ENCODE measurements at regions not wholly inside any gene's neighbourhood (a gene's known extent, or its start where the extent isn't known, plus 50 kb on each side); places are given as distances from the start of the nearest gene placed in this dataset.
A peak's percentile ranks its signal among the peaks of the same experiment; 100 is the strongest.
"Not testable (repeated sequence)": the region's sequence is repeated elsewhere in the genome, so short reads cannot be mapped to it uniquely, and the experiment has no call there.

DNA sequence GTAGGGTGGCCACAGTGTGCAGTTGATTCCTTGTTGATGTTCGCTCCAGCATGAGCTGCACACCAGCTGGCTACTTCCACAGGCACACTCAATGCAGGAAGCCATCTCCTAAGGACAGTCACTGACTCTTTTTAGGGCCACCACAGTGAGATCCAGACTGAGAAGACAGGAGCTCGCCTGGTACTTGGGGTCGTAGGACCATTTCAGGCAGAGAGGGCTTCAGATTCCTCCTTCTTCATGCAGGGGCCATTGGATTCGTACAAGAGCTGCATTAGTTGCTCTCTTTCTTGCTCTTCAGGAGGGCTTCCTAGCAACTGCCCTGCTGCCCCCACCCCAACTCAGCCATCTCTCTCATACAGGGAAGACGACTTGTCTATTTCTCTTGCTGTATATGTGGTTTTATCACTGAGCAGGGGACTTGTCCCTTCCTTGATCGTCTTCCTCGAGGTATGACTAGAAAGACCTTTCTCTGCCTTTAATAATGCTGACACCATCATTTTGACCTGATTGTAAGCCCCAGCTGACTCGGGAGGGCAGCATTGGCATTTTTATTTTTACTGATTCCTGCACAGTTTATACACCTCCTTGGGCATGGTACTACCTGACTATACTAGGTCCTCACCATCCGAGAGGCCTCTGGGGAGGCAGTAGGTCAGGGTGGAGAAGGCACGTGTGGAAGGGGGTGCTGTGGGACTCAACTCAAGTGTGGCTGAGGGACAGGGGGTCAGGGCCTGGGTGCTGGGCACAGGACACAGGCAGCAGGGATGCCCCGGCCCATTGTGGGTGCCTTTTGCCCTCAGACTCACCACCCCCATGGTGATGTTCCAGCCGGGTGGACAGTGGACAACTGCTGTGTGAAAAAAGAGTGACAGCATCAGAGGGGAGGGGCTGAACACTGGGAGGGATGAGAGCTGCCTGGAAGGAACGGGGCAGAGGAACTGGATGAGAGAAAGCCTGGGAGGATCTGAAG is 136.7 kb upstream of the ZNF746 start:
- H3K9me3 Mint-ChIP-seq = no peaks in the 10 kb centered on the region
- no peak overlapping the region for H3K4me3 Mint-ChIP-seq
- no peaks in the 10 kb centered on the region for H3K27me3 Mint-ChIP-seq (ENCODE audit: low read depth)
- no peaks in the 10 kb centered on the region for H3K36me3 Mint-ChIP-seq (ENCODE audit: low read depth)
- H3K27ac Mint-ChIP-seq = no peak overlapping the region
- no peaks in the 10 kb centered on the region for H3K4me1 Mint-ChIP-seq (ENCODE audit: low read depth)

DNA sequence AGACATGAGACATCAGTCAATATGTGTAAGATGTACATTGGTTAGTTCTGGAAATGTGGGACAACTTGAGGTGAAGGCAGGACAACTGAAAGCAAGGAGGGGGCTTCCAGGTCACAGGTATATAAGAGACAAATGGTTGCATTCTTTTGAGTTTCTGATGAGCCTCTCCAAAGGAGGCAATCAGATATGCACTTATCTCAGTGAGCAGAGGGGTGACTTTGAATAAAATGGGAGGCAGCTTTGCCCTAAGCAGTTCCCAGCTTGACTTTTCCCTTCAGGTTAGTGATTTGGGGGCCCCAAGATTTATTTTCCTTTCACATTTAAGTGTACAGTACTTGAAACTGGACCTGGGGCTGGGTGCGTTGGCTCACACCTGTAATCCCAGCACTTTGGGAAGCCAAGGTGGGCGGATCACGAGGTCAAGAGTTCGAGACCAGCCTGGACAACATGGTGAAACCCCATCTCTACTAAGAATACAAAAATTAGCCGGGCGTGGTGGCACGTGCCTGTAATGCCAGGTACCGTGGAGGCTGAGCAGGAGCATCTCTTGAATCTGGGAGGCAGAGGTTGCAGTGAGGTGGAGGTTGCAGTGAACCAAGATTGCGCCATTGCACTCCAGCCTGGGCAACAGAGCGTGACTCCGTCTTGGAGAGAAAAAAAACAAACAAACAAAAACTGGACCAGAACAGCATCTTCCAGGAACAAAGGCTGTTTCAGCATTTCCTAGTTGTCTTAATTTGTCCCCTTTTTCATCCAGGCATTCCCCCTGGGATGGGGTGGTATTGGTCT is 130.9 kb upstream of the ZNF746 start:
- peaks cover 21% of the 10 kb centered on the region for H3K27me3 Mint-ChIP-seq (ENCODE audit: low read depth)
- not testable (repeated sequence) for H3K36me3 Mint-ChIP-seq (ENCODE audit: low read depth); H3K27ac Mint-ChIP-seq; H3K4me1 Mint-ChIP-seq (ENCODE audit: low read depth); H3K9me3 Mint-ChIP-seq; H3K4me3 Mint-ChIP-seq

DNA sequence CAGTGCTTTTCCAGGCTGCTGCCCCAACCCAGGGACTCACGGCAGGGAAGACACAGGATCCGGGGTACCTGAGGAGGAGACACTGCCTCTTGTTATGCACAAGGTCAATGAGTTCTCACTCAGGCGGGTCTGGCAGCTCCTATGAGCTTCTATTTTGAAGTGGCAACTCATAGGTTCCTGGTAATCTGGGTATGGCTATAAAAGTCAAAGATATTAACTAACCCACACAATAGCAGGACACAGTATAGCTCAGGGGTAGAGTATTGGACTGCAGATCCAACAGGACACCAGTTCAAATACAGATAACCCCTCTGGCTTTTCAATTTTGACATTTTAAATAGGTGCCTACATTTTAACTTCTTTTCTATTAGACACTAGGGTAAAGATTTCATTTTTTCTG is 130.3 kb upstream of the ZNF746 start:
- Mint-ChIP-seq H3K4me1 (ENCODE audit: low read depth) (peaks cover 15% of the 10 kb centered on the region), H3K9me3 (no peaks in the 10 kb centered on the region), H3K27ac (no peak overlapping the region), H3K4me3 (no peak overlapping the region), H3K27me3 (ENCODE audit: low read depth) (peaks cover 21% of the 10 kb centered on the region), H3K36me3 (ENCODE audit: low read depth) (peaks cover 4% of the 10 kb centered on the region)

DNA sequence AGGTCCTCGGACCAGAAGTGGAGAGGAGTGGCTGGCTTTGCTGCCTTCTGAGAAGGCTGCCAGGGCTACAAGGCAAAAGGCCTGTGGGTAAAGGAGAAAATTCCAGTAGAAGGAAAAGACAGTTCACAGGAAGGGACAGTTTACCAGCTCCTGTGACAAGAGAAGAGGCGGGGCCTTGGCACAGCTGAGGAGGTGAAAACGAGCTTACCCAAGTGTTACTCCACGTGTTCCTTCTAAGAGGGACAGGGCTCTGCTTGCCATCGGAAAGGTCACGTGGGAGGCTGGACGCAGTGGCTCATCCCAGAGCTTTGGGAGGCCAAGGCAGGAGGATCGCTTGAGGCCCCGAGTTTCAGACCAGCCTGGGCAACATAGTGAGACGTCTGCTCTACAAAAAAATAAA is 129.4 kb upstream of the ZNF746 start:
- Mint-ChIP-seq H3K36me3 (ENCODE audit: low read depth) (peaks cover 4% of the 10 kb centered on the region), H3K4me3 (no peak overlapping the region), H3K27me3 (ENCODE audit: low read depth) (peaks cover 21% of the 10 kb centered on the region), H3K4me1 (ENCODE audit: low read depth) (peaks cover 24% of the 10 kb centered on the region), H3K9me3 (no peaks in the 10 kb centered on the region), H3K27ac (no peak overlapping the region)

DNA sequence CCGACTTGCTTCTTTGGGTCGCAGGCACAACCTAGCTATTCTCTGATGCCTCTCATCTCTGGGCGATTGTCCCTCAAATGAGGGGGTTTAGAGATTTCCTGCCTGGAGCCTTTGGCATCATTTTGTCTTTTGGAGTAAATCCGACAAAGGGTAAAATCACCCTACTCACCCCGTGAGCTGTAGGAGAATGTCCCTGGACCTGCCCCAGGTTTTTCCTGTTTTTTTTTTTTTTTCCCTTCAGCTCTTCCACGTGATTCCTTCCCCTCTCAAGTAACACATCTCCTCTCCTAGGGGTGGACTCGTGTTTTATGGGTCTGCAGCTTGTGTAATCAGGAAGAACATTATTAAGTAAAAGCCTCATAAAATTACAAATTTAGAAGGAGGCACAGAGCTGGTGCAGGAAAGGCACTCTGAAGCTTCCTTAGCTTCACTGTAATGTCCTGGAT is 128.4 kb upstream of the ZNF746 start:
- no peaks in the 10 kb centered on the region for H3K9me3 Mint-ChIP-seq
- H3K27me3 Mint-ChIP-seq (ENCODE audit: low read depth) = peaks cover 21% of the 10 kb centered on the region
- H3K4me3 Mint-ChIP-seq = no peak overlapping the region
- no peak overlapping the region for H3K27ac Mint-ChIP-seq
- peaks cover 31% of the 10 kb centered on the region for H3K4me1 Mint-ChIP-seq (ENCODE audit: low read depth)
- H3K36me3 Mint-ChIP-seq (ENCODE audit: low read depth) = peaks cover 10% of the 10 kb centered on the region

DNA sequence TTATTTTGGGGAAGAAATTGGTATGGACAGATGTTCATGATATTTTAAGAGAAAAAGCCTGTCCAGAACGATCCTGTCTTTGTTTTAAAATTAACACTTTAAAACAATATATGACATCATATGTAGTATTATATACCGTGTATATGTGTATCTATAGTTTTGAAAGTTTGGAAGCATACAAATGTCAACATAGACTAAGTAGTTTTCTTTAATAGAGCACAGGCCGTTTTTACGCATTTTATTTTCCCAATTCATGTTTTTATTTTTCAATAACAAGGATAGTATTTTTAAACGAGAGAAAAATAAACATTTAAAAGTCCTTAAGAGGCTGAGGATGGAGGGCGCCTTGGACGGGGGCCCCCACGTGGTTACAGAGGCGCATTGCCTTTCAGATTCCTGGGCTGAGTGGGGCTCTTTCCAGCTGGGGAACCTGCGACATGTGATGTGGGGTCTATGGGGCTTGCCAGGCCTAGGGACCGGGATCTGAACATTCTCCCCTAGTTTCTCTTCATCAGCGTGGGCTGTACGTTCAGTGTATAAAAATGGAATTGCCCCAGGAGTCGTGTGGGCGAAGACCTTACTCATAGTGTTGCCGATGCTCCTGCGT is 127.8 kb upstream of the ZNF746 start:
- peak overlapping the region; percentile 92 for H3K4me3 Mint-ChIP-seq
- H3K4me1 Mint-ChIP-seq (ENCODE audit: low read depth) = peaks cover 33% of the 10 kb centered on the region
- peaks cover 15% of the 10 kb centered on the region for H3K36me3 Mint-ChIP-seq (ENCODE audit: low read depth)
- no peaks in the 10 kb centered on the region for H3K9me3 Mint-ChIP-seq
- peaks cover 21% of the 10 kb centered on the region for H3K27me3 Mint-ChIP-seq (ENCODE audit: low read depth)
- H3K27ac Mint-ChIP-seq = peak overlapping the region; percentile 26

DNA sequence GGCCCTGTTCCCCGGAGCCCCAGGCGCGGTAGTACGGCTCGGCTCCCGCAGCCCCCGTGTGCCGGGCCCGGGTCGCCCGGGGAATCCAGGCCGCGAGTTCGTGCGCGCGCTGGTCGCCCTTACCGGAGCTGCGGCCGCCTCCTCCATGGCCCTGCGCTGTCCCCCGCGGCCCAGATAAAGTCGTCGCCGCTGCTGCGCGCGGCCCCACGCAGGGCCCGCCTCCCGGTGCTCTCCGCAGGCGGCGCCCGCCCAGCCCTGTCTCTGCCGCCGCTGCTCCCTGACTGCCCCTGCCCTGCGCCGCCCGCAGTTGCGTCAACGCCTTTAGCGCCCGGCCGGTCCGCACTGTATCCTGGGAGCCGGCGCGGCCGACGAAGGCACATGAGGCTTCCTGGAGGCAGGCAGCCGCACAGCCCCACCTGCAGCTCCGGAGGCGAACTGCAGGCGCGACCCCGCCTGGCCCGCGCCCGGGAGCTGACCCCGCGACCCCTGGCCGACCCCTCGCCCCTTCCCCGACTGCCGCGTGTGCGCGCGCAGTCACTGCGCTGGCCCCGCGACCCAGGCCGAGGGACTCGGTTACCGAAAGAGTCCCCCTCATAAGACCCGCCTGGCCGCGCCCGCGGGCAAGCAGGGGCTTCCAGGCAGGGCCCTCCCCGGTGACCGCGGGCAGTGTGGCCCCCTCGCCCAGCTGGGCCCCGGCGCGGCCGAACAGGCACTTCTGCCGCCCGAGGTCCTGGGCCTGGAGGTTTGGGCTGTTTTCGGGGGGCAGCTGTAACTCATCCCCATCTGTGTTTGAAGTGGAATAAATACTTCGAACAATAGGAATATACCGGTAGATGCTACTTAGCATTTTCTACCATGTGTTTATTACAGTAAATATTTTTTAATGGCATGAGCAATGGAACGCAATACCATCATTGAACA is 127.1 kb upstream of the ZNF746 start:
- Mint-ChIP-seq H3K4me1 (ENCODE audit: low read depth) (peaks cover 35% of the 10 kb centered on the region), H3K27me3 (ENCODE audit: low read depth) (peaks cover 21% of the 10 kb centered on the region), H3K36me3 (ENCODE audit: low read depth) (peaks cover 21% of the 10 kb centered on the region), H3K4me3 (peak overlapping the region; percentile 92), H3K9me3 (no peaks in the 10 kb centered on the region), H3K27ac (peak overlapping the region; percentile 89)

DNA sequence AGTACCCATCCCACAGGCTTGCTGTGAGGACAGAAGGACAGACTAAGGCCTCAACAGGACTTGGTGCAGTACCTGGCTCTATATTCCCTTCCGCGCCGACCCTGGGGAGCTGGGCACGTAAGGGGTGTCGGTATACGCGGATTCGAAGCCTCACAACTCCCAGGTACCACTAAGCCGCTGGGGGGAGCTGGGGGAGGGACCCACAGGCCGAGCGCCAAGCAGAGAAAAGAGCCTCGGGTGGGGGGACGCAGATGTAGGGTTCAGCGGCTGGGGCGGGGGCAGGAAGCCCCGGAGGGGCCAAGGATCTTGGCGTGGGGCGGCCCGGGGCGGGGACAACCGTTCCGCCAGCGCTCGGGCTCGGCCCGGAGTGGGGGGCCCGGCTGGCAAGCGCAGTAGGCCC is 126.4 kb upstream of the ZNF746 start:
- Mint-ChIP-seq H3K27me3 (ENCODE audit: low read depth) (peaks cover 21% of the 10 kb centered on the region), H3K4me3 (peak overlapping the region; percentile 92), H3K27ac (peak overlapping the region; percentile 86), H3K9me3 (no peaks in the 10 kb centered on the region), H3K36me3 (ENCODE audit: low read depth) (peaks cover 28% of the 10 kb centered on the region), H3K4me1 (ENCODE audit: low read depth) (peaks cover 35% of the 10 kb centered on the region)

DNA sequence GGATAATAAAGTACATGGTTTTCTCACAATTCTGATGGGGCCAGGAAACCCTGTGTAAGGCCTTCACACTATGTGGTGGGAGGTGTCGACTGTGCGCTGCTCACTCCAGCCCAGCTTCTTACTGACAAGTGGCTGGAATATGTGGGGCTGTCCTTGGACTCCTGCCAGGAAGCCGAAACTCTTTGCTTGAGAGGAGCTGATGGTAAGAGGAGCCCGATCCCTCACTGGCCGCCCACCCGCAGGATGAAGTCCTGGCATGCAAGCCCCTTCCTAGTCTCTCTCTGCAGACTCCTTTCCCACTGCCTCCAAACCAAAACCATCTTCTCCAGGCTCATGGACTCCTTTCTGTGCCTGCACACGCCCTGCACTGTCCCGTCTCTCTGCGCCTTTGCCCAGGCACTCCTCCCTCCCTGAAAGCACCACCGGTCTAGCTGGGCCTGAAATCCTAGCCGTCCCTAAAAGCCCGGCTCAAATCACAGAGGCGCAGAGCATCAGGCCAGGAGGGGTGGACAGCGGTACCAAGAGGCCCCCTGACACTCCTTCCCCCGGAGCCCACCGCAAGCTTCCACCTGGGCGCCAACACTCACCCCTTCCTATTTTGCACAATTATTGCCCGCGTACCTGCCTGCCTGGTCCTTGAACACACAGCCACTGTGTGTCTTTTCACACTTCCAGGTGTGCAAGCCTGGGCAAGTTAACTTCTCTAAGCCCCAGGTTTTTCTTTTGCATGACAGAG is 125.8 kb upstream of the ZNF746 start:
- Mint-ChIP-seq H3K27me3 (ENCODE audit: low read depth) (peaks cover 21% of the 10 kb centered on the region), H3K36me3 (ENCODE audit: low read depth) (peaks cover 28% of the 10 kb centered on the region), H3K4me1 (ENCODE audit: low read depth) (peaks cover 35% of the 10 kb centered on the region), H3K4me3 (peak overlapping the region; percentile 92), H3K27ac (peak overlapping the region; percentile 86)
- not testable (repeated sequence) for H3K9me3 Mint-ChIP-seq

DNA sequence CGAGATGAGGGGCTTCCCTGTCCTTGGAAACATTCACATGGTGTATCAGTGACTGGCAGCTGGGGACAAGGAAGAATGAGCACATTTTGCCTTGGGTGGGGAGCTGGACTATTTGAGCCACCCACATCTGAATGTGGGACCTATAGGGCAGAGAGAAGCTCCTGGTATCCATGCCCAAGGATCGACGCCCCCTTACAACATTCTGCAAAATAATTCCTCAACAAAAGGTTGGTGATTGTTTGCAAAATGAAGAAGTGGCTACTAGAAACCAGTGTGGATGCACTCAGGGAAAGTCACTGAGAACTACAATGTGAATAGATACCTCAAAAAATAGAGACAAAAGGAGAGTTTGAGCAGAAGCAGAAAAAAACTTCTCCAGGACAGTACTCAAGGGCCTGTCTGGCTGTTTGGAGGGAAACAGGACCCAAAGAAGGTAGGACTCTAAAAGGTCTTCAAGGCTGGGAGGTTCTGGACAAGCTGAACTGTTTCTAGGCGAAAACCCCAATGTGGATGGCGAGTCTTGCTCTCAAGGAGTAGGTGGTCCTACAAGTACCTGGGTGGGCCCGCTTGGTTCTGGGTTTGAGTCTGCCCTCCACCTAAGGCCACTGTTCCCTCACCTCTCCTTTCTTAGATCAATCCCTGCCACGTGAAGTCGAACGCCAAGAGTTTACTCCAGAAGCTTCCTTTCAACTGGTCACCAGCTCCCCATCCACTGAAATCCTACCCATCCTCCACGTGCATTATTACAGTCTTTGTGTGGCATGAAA is 125.0 kb upstream of the ZNF746 start:
- Mint-ChIP-seq H3K4me1 (ENCODE audit: low read depth) (peaks cover 35% of the 10 kb centered on the region), H3K4me3 (peak overlapping the region; percentile 48), H3K9me3 (no peaks in the 10 kb centered on the region), H3K27ac (no peak overlapping the region), H3K27me3 (ENCODE audit: low read depth) (peaks cover 19% of the 10 kb centered on the region), H3K36me3 (ENCODE audit: low read depth) (peaks cover 31% of the 10 kb centered on the region)

DNA sequence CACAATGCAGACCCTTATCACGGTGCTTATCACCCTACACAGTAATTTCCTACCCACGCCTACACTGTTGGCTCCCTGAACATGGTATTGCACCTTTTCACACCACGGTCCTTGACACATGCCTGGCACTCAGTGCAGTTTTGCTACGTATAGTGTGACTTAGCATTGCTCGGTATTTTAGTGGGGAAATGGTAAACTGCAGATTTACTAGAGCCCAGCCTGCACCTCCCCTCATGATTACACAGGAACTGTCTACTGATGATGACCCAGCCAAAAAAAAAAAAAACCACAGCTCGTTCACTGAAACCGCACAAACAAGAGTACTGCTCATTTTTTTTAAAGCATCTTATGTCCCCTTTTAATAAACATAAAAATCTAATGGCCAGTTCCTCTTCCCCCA is 124.2 kb upstream of the ZNF746 start:
- H3K27ac Mint-ChIP-seq = peak overlapping the region; percentile 68
- H3K4me1 Mint-ChIP-seq (ENCODE audit: low read depth) = peaks cover 35% of the 10 kb centered on the region
- no peaks in the 10 kb centered on the region for H3K9me3 Mint-ChIP-seq
- peaks cover 14% of the 10 kb centered on the region for H3K27me3 Mint-ChIP-seq (ENCODE audit: low read depth)
- peak overlapping the region; percentile 48 for H3K4me3 Mint-ChIP-seq
- peaks cover 38% of the 10 kb centered on the region for H3K36me3 Mint-ChIP-seq (ENCODE audit: low read depth)

DNA sequence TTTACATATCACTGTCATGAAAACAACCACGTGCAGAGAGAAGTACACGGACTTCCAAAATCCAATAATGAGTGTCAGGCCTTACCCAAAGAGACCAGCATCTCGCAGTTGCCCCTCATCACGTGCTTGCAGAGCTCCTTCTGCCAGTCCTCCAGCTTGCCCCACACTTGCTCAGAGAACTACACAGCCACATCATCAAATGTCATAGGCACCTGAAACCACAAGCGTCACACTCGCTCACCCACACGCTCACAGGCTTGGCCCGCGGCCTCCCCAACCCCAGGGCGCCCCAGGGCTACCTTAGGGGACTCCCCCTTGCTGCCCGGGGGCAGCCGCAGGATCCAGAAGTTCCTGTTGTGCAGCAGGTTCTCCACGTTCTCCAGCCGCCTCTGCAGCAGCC is 123.4 kb upstream of the ZNF746 start:
- Mint-ChIP-seq H3K4me3 (no peak overlapping the region), H3K4me1 (ENCODE audit: low read depth) (peaks cover 35% of the 10 kb centered on the region), H3K27ac (no peak overlapping the region), H3K9me3 (no peaks in the 10 kb centered on the region), H3K27me3 (ENCODE audit: low read depth) (peaks cover 7% of the 10 kb centered on the region), H3K36me3 (ENCODE audit: low read depth) (peaks cover 46% of the 10 kb centered on the region)

DNA sequence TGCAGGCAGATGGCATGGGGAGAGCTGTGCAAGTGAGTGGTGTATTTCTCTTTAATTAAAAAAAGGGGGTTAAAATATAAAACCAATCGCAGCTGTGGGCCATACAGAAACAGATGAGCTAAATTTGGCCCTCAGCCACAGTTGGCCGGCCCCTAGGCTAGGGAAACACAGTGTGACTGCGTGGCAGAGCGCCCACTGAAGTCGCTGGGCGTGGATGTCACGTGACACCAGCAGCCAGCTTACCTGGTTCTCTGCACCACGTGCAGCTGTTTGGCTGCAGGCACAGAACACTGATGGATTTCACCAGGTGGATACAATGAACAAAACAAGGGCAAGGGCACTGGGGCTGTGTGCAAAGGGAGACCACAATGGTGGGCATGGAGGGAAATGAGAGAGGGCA is 119.3 kb upstream of the ZNF746 start:
- Mint-ChIP-seq H3K4me3 (no peak overlapping the region), H3K4me1 (ENCODE audit: low read depth) (peaks cover 15% of the 10 kb centered on the region), H3K9me3 (no peaks in the 10 kb centered on the region), H3K36me3 (ENCODE audit: low read depth) (peaks cover 76% of the 10 kb centered on the region), H3K27me3 (ENCODE audit: low read depth) (no peaks in the 10 kb centered on the region), H3K27ac (no peak overlapping the region)
